Neutrophil (primary cell): ENCODE measurements at regions not wholly inside any gene's neighbourhood (a gene's known extent, or its start where the extent isn't known, plus 50 kb on each side); places are given as distances from the start of the nearest gene placed in this dataset.

Source experiments
- H3K27ac ChIP-seq: fragments of 200-600 bp; sonication (generic); 2 replicates; pipeline ENCODE4 v1.5.1; 2016; ENCODE audit warnings: mild to moderate bottlenecking, moderate library complexity
- H3K27me3 ChIP-seq: fragments of 200-600 bp; sonication (generic); 2 replicates; pipeline ENCODE4 v1.6.0; 2016; ENCODE audit warnings: mild to moderate bottlenecking
- H3K36me3 ChIP-seq: fragments of 200-600 bp; sonication (generic); 2 replicates; pipeline ENCODE4 v1.5.1; 2017
- H3K4me1 ChIP-seq, 2 experiments: fragments of 200-600 bp in 1 of 2; sonication (generic) in 1 of 2; 1 replicate in 1 of 2; 2 replicates in 1 of 2; pipeline versions ENCODE4 v1.5.1 to v1.6.1; 2013 to 2016; ENCODE audit warnings: low read depth in 1 of 2, low read length in 1 of 2, mild to moderate bottlenecking in 1 of 2, moderate library complexity in 1 of 2; ENCODE audit not compliant: control insufficient read depth in 1 of 2, insufficient read depth in 1 of 2
- H3K4me3 ChIP-seq, 2 experiments: fragments of 200-600 bp in 1 of 2; sonication (generic) in 1 of 2; 1 replicate in 1 of 2; 2 replicates in 1 of 2; pipeline ENCODE4 v1.5.1; 2013 to 2016; ENCODE audit warnings: low read depth in 1 of 2, low read length in 1 of 2, mild to moderate bottlenecking in 1 of 2, moderate library complexity in 1 of 2
- H3K9me3 ChIP-seq: fragments of 200-600 bp; sonication (generic); 2 replicates; pipeline ENCODE4 v1.5.1; 2016
- TF ChIP-seq, protein P1 (sequence below): fragments of 200-600 bp; sonication (generic); IDR thresholded peaks from 2 replicates; pipeline ENCODE4 v1.5.1; 2016; ENCODE audit warnings: antibody characterized with exemption

DNA sequence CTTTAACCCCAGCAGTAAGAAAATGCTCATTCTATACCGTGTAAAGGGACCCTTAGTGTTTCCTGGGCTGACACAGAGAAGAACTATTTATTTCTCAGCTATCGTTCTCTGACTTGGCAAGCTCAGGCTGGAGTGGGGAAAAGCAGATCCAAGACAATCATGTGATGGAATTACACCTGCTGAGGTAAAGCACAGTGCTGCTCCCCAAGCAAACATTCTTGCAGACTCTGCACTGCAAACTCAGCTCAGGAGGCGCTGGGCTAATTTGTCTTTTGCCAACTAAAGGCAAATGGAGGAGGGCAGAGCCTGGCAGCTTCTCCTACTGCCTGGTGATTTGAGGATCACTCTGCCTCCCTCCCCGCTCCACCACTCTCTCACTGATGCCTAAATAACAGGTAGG is 57.8 kb upstream of the FUT8 start:
- no peaks in the 10 kb centered on the region for H3K27me3 ChIP-seq
- no peaks in the 10 kb centered on the region for H3K36me3 ChIP-seq
- TF ChIP-seq, protein P1, sequence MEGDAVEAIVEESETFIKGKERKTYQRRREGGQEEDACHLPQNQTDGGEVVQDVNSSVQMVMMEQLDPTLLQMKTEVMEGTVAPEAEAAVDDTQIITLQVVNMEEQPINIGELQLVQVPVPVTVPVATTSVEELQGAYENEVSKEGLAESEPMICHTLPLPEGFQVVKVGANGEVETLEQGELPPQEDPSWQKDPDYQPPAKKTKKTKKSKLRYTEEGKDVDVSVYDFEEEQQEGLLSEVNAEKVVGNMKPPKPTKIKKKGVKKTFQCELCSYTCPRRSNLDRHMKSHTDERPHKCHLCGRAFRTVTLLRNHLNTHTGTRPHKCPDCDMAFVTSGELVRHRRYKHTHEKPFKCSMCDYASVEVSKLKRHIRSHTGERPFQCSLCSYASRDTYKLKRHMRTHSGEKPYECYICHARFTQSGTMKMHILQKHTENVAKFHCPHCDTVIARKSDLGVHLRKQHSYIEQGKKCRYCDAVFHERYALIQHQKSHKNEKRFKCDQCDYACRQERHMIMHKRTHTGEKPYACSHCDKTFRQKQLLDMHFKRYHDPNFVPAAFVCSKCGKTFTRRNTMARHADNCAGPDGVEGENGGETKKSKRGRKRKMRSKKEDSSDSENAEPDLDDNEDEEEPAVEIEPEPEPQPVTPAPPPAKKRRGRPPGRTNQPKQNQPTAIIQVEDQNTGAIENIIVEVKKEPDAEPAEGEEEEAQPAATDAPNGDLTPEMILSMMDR, result no peak
- no peaks in the 10 kb centered on the region for H3K9me3 ChIP-seq
- H3K4me1 ChIP-seq, result no peaks in the 10 kb centered on the region
- no peak overlapping the region for H3K27ac ChIP-seq
- no peak overlapping the region for H3K4me3 ChIP-seq

- no peaks in the 10 kb centered on the region for H3K9me3 ChIP-seq
- no peaks in the 10 kb centered on the region for H3K36me3 ChIP-seq
- H3K4me1 ChIP-seq, result no peaks in the 10 kb centered on the region
- no peak overlapping the region for H3K27ac ChIP-seq
- no peak overlapping the region for H3K4me3 ChIP-seq
- H3K27me3 ChIP-seq, result no peaks in the 10 kb centered on the region
- TF ChIP-seq, protein P1, result no peak
Observed at GRCh38 chr14:65356327-65356836, 56.1 kb upstream of the FUT8 start.

DNA sequence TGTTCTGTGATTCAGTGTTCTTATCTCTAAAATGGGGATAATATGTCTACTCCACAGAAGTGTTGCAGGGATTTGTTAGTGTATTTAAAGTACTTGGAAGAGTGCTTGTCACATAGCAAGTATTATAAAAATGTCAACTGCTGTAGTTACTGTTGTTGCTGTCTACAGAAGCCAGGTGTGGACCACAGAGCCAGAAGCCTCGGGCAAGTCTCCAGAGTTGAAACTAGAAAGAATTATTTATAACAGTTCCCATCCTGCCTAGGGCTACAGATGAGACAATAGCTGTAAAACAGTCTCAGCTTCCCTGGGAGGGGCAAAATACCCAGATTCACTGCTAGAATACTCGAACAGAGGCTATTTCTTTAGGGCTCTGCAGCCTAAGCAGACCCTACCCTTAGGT is 55.4 kb upstream of the FUT8 start:
- no peak overlapping the region for H3K4me3 ChIP-seq
- H3K4me1 ChIP-seq, result no peaks in the 10 kb centered on the region
- TF ChIP-seq, protein P1, result no peak
- no peaks in the 10 kb centered on the region for H3K36me3 ChIP-seq
- no peak overlapping the region for H3K27ac ChIP-seq
- H3K9me3 ChIP-seq, result no peaks in the 10 kb centered on the region
- H3K27me3 ChIP-seq, result no peaks in the 10 kb centered on the region

DNA sequence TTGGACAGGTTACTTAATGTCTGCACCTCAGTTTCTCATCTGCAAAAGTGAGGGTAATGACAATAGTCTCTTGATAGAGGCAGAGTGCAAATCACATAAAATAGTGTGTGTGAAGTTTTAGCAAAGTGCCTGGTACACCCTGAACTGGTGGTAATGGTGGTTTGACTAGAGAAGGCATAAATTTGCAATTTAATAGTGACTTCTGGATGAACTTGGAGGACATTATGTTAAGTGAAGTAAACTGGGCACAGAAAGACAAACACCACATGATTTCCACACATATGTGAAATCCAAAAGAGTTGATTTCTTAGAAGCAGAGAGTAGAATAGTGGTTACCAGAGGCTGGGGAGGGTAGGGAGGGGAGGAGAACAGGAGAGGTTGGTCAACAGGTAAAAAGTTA is 54.8 kb upstream of the FUT8 start:
- TF ChIP-seq, protein P1, result no peak
- Histone ChIP-seq H3K9me3 (no peaks in the 10 kb centered on the region), H3K27me3 (no peaks in the 10 kb centered on the region), H3K4me1 (no peaks in the 10 kb centered on the region), H3K27ac (no peak overlapping the region), H3K4me3 (no peak overlapping the region), H3K36me3 (no peaks in the 10 kb centered on the region)

GRCh38 chr14:65359503-65359902 is 53.0 kb upstream of the FUT8 start:
- H3K27ac ChIP-seq, result no peak overlapping the region
- no peaks in the 10 kb centered on the region for H3K9me3 ChIP-seq
- H3K36me3 ChIP-seq, result no peaks in the 10 kb centered on the region
- no peaks in the 10 kb centered on the region for H3K4me1 ChIP-seq
- TF ChIP-seq, protein P1, result no peak
- no peaks in the 10 kb centered on the region for H3K27me3 ChIP-seq
- no peak overlapping the region for H3K4me3 ChIP-seq
